HG02610 (cell line): ENCODE measurements at regions not wholly inside any gene's neighbourhood (a gene's known extent, or its start where the extent isn't known, plus 50 kb on each side); places are given as distances from the start of the nearest gene placed in this dataset.

Experiments
- ATAC-seq: cut with Tn5 transposase; IDR thresholded peaks from one replicate; pipeline ENCODE4 v1.9.1; 2021; ENCODE audit warnings: mild to moderate bottlenecking, moderate library complexity; ENCODE audit not compliant: unreplicated experiment

DNA sequence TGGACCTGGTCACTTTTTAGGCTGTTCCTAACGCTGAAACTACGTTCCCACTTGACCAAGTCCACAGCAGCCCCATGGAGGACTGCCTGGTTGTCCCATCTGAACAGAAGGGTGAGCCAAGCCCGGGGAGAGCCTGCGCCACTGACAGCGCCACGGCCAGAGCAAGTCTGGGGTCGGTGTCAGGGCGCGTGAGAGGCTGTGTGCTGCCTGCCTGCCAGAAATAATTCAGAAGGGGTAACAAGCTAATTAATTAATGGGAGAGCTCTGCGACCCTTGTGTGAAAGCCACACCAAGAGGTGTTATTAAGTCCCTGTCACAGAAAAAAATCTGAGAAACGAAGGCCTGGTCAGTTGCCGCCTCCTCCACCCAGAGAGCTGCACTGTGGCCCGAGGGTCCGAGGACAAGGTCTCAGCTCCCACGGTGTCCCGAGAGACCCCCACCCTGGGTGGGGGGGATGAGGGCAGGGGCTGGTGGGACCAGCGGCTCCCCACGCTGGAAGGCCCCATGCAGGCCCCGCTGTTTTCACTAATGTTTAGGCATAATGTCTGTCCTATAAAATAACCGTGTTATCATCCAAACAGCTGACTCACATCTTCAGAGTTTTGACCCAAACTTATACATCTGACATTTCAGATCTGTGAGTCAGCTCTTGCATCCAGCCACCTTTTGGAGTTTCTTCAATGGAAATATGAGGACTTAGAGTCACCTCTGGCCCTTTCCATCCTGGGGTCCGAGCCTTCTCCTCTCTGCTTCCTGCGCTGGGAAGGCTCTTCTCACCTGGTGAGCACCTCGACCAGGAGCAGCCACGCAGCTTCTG is 58.5 kb downstream of the DLL1 start:
- no peak for ATAC-seq

DNA sequence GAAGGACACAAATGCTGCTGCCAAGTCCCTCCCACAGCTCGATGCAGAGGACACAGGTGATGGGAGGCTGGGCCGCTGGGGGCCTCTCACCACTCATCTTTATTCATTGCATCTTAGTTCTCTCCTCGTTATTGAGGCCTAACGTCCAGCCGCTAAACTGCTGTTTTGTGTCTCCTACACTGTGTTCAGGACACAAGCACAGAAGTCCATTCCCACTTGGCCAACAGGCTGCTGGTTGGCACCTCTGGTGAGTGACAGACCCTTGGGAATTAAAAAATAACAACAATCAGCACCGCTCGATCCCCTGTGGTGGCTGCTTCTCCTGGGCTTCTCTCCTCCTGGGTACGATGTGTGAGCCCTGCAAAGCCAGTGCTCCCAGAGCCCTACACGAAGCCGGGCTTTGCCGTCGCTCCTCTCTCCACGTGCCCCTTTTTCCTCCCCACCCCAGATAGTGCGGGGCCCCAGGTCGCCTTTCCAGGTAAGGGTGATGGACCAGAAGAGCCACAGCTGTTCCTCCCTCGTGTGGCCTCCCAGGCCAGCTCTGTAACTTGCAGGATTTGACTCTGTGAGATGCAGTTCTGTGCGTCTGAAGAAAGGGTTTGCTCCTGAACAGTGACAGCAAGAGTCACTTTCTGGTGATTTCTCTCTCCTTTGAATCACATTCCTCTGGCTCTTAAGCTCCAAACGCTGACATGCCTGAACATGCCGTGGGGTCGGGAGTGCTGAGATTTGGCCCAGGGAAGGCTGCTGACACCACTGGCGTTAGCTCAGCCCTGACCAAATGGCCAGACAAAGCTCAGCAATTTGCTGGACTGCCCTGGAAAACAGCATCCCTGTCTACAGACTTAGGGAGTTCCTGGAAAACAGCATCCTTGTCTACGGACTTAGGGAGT is 59.3 kb downstream of the DLL1 start:
- no peak for ATAC-seq

GRCh38 chr6:170230520-170231292 is 60.2 kb downstream of the DLL1 start:
- no peak for ATAC-seq

- no peak for ATAC-seq
These were observed 60.9 kb downstream of the DLL1 start for GRCh38 chr6:170229851-170230519.

DNA sequence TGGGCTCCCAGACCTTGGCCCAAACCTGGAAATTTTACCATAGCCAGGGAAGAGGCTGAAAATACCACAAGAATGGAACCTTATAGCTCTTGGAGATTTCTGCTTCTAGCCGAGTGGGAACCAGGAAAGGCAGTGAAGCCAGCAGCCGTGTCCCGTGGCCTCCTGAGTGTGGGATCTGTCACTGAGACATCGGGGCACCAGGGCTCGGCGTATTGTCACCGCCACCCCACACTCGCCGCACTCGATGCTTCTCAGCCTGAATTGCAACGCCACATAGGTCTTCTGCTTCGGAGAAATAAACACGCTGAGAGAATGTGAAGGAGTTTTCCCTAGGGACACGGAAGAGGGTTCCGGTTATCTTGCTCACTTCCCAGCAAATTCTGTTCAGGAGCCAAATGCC is 61.5 kb downstream of the DLL1 start:
- ATAC-seq: no peak

DNA sequence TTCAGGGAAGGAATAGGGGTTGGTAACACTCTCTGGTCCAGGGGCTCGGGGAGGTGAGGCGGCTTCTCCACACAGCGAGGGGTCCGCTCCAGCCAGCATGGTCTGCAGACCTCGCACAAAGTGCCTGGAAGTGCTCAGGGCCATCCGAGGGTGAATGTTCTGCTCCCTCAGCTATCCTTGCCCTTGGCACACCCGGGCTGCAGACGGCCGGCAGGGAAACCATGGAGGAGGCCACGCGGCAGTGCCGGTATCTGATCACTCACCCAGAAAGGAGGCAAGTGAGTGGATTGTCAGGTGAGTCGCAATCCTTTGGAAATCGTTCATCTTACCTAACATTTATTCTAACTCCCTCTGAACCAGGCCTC is 62.0 kb downstream of the DLL1 start:
- ATAC-seq: no peak

GRCh38 chr6:170227996-170228945 is 62.6 kb downstream of the DLL1 start:
- ATAC-seq: no peak

DNA sequence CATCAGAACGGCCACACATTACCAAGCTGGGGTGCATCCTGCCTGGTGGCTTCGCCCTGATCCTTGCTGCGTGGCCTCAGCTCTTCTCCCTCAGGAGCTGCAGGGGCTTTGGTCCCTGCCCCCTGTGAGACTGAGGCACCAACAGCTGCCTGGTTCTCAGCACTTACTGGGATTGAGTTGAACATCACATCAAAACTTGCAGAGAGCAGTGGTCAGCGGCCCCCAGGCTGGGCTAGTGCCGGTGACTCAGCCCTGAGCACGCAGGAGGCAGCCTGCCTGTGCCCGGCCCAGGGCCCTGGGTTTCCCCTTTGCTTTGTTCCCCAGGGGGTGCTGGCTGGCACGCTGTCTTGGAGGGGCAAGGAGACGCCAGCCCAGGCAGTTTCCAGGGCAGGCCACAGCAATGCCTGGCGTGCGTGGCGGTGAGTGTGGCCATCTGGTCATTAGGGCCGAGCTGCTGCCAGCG is 63.3 kb downstream of the DLL1 start:
- no peak for ATAC-seq

DNA sequence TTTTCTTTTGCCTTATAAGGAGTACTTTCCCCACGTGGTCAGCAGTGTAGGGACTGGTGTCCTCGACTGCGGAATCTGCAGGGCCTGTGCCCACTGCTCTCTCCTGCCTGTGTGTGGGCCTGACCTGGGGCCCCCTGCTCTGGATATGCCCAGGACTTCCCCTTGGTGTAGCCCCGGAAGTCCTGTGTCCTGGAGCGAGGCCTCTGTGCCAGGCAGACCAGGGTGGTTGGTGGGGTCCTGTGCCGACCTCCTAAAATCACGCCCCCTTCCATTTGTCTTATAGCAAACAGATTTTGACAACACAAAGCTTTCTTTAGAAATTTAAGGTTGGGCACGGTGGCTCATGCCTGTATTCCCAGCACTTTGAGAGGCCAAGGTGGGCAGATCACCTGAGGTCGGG is 64.2 kb downstream of the DLL1 start:
- no peak for ATAC-seq

GRCh38 chr6:170225852-170226417 is 64.9 kb downstream of the DLL1 start:
- ATAC-seq: no peak

DNA sequence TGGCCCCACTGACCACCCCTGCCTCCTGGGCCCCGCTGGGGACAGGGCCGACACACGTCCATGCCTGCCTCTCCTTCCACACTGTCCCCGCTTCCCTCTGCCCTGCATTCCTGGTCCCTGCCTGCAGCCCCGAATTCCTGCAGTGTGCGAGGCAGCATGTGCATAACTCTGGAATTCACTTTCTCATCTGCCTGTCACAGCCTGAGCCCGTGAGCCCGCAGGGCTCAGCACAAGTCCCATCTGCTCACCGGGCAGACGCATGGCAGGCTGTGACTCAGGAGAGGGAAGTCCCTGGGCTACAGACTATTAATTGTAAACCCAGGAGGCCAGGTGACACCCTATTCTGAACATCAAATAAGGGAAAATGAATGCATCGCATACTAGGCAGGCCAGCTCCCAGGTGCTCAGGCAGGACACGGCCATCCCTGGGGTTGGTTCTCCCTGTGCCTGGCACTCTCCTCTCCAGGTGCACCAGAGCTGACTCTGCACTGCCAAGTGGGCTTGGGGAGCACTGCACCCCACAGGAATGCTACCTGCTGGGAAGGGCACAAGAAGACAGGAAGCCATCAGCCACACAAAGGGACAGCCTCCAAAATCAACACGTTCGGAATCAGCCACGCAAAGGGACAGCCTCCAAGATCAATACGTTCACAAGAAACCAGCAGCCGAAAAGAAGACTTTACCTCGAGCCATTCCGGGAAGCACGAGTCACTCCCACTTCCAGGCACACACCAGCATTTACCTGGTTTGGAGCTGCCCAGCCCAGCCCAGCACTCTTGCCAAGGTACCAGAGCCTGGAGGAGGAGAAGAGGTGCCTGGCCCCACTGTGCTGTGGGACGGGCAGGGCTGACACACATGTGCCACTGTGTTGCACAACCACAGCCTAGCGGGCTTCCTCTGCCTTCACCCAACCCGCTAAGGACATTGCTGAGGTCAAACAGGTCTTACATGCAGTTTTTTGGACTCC is 65.9 kb downstream of the DLL1 start:
- ATAC-seq: no peak

DNA sequence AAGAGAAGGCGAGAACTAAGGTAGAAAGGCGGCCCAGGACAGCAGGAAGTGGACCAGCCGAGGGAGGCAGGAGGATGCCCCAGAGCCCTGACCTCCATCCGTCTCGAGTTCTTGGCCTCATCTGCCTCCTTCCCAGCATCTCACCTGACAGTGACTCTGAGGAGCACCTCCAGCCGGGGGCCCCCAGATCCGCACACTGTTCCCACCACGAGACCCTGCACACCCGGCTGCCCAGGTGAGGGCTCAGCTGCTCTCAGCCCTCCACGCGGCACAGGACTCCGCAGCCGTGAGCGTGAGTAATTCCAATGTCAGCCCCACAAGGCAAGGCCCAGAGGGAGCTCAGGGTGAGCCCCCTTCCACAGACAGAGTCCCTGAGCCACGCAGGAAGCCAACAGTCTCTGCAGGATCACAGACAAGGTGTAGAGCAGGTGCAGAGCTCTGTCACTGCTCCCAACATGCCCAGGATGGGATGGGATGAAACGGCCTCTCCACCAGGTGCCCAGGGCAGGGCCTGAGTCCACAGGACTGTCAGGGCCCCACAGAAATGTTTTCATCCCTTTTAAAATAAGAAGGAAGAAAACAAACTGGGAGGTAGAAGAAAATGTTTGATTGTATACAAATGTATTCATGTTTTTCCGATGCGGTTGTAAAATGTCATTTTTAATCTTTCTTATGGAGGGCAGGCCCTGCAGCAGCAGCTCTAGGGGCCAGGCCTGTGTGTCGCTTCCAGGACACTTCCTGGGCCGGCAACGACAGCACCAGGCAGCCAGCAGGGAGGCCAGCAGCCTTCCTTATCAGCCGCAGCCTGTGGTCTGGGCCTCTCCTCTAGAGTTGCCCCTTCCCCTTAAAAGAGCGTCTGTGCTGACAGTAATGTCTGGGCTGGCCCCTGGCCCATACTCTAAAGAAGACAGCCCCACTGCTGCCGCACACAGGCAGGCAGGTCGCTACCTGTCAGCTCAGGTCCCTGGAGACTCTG is 66.9 kb downstream of the DLL1 start:
- no peak for ATAC-seq

- no peak for ATAC-seq
These were observed 68.1 kb downstream of the DLL1 start for GRCh38 chr6:170222498-170223471.

DNA sequence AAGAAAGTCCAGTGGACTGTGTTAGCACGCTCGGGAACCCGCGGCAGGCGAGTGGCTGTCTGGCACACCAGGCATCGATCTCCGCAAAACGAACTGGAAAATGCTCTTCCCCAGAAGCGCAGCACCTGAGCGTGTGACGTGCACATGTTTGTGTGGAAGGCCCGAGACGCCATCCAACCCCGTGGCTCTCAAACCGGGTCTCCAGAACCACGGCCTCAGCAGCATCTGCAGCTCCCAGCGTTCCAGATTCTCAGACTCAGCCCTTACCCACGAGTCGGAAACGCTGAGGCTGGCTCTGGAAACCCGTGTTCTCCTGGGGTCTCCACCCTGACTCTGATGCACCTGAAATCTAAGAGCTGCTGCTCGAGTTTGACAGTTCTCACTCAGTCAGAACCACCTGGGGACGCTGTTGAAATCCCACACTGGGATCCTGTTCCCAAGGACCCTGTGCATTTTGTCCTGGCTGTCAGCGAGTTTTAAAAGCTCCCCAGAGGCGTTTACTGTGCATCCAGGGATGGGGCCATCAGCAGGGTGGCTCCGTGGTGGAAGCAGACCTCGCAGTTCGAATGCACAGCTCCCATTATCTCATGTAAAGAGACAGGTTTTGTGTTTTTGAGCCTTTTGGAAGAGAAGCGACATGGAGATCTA is 69.0 kb downstream of the DLL1 start:
- ATAC-seq: no peak

- ATAC-seq: no peak
These were observed 69.7 kb downstream of the DLL1 start for GRCh38 chr6:170221052-170221752.
